ENCODE measurements at regions not wholly inside any gene's neighbourhood (a gene's known extent, or its start where the extent isn't known, plus 50 kb on each side); places are given as distances from the start of the nearest gene placed in this dataset.

DNA sequence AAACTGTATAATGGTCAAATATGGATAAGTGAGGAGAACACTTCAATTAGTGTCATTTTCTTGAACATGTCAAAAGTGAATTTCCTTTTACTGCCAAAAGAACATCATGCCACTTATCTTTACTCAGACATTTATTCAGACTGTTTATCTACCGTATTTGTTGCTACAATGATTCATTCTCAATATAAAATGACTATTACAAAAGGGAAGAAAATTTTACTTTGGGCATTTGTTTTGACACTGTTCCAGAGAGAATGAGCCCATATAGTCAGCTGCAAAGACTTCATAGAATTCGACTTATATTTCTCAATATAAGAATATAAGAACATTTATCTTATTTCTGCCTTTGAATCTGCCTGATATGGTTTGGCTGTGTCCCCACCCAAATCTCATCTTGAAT lies 1699.1 kb downstream of the BRINP3 start:
- TF ChIP-seq, protein P1, sequence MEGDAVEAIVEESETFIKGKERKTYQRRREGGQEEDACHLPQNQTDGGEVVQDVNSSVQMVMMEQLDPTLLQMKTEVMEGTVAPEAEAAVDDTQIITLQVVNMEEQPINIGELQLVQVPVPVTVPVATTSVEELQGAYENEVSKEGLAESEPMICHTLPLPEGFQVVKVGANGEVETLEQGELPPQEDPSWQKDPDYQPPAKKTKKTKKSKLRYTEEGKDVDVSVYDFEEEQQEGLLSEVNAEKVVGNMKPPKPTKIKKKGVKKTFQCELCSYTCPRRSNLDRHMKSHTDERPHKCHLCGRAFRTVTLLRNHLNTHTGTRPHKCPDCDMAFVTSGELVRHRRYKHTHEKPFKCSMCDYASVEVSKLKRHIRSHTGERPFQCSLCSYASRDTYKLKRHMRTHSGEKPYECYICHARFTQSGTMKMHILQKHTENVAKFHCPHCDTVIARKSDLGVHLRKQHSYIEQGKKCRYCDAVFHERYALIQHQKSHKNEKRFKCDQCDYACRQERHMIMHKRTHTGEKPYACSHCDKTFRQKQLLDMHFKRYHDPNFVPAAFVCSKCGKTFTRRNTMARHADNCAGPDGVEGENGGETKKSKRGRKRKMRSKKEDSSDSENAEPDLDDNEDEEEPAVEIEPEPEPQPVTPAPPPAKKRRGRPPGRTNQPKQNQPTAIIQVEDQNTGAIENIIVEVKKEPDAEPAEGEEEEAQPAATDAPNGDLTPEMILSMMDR (IDR thresholded peaks at IDR 0.05; ENCODE audit: borderline replicate concordance, extremely low read depth, low read length, poor library complexity, severe bottlenecking), result no peak
- no peak for TF ChIP-seq EZH2 (IDR thresholded peaks at IDR 0.05; ENCODE audit: borderline replicate concordance, low read depth, low read length, severe bottlenecking)
